Stomach (tissue), 4 donors: ENCODE measurements at regions not wholly inside any gene's neighbourhood (a gene's known extent, or its start where the extent isn't known, plus 50 kb on each side); places are given as distances from the start of the nearest gene placed in this dataset.

Experiments used
- CTCF ChIP-seq, 7 experiments: fragments of 450-650 bp in 4 of 7; fragments of 200-600 bp in 3 of 7; sonication (generic) in 3 of 7; IDR thresholded peaks; one replicate each; pipeline ENCODE4 v1.5.1; 2016 to 2019; ENCODE audit warnings: antibody characterized with exemption in 7 of 7, control low read depth in 2 of 7, mild to moderate bottlenecking in 1 of 7
- POLR2A ChIP-seq, 4 donors: fragments of 450-650 bp; IDR thresholded peaks; one replicate each; pipeline ENCODE4 v1.6.1; 2016; ENCODE audit warnings: antibody characterized with exemption in 4 of 4, control low read depth in 2 of 4, mild to moderate bottlenecking in 1 of 4, moderate library complexity in 1 of 4
- POLR2AphosphoS5 ChIP-seq, 3 donors: sonication (generic); formaldehyde crosslinking; IDR thresholded peaks; one replicate each; pipeline ENCODE4 v1.6.1; 2016; ENCODE audit warnings: antibody characterized with exemption in 3 of 3

GRCh38 chr12:75596406-75596805, 85.0 kb upstream of the KRR1 start:
- TF ChIP-seq CTCF (IDR thresholded peaks at IDR 0.05) = no peak
- no peak for TF ChIP-seq POLR2A (IDR thresholded peaks at IDR 0.05)
- TF ChIP-seq POLR2AphosphoS5 (IDR thresholded peaks at IDR 0.05) = no peak
